B cell (primary cell): ENCODE measurements at regions not wholly inside any gene's neighbourhood (a gene's known extent, or its start where the extent isn't known, plus 50 kb on each side); places are given as distances from the start of the nearest gene placed in this dataset.

ENCODE experiments used
- ATAC-seq: fragments of 200-7000 bp; cut with Tn5 transposase; one replicate; pipeline ENCODE4 v1.10.0; 2021; ENCODE audit warnings: low read depth, mild to moderate bottlenecking, moderate number of reproducible peaks, moderate library complexity
- CTCF ChIA-PET: fragments of 350-600 bp; sonication (Branson Sonifier 250); formaldehyde crosslinking; loops from one replicate; lab custom pipeline; 2021; ENCODE audit warnings: antibody characterized with exemption, inconsistent platforms; lab: Charles Lee
- POLR2A ChIA-PET: fragments of 350-600 bp; sonication (Branson Sonifier 250); formaldehyde crosslinking; loops from one replicate; lab custom pipeline; 2021; ENCODE audit warnings: antibody characterized with exemption; lab: Charles Lee
- DNase-seq: peaks from one replicate; pipeline ENCODE4 v3.0.0; 2013
- H2AFZ ChIP-seq: 2 replicates; pipeline ENCODE4 v1.6.1; 2012; ENCODE audit warnings: mild to moderate bottlenecking, low read depth, low read length; ENCODE audit not compliant: insufficient read depth, poor library complexity, severe bottlenecking
- H3K27ac ChIP-seq, 2 donors: 1 replicate in 1 of 2; 2 replicates in 1 of 2; pipeline ENCODE4 v1.5.1; 2012 to 2013; ENCODE audit warnings: low read length in 2 of 2, mild to moderate bottlenecking in 2 of 2, moderate library complexity in 1 of 2
- H3K27me3 ChIP-seq, 4 experiments: fragments of 200-600 bp in 1 of 4; sonication (generic) in 1 of 4; replicated peaks in 1 of 4; 1 replicate in 2 of 4; 2 replicates in 2 of 4; pipeline versions ENCODE4 v1.6.1 to v1.7.0; 2013 to 2016; ENCODE audit warnings: low read length in 3 of 4, mild to moderate bottlenecking in 2 of 4, mixed read lengths in 1 of 4, moderate library complexity in 1 of 4; ENCODE audit not compliant: insufficient read depth in 4 of 4, control insufficient read depth in 3 of 4; ENCODE audit errors: control extremely low read depth in 1 of 4
- H3K36me3 ChIP-seq, 2 experiments: replicated peaks in 1 of 2; 1 replicate in 1 of 2; 2 replicates in 1 of 2; pipeline versions ENCODE4 v1.6.1 to v1.7.1; 2013; ENCODE audit warnings: low read length in 1 of 2; ENCODE audit not compliant: insufficient read depth in 2 of 2, control insufficient read depth in 1 of 2; ENCODE audit errors: control extremely low read depth in 1 of 2, extremely low read depth in 1 of 2
- H3K4me1 ChIP-seq, 2 donors: fragments of 200-600 bp in 1 of 2; sonication (generic) in 1 of 2; 1 replicate in 1 of 2; 2 replicates in 1 of 2; pipeline versions ENCODE4 v1.5.1 to v1.6.1; 2013 to 2017; ENCODE audit warnings: low read length in 2 of 2; ENCODE audit not compliant: control insufficient read depth in 2 of 2, insufficient read depth in 2 of 2
- H3K4me2 ChIP-seq: replicated peaks from 2 replicates; pipeline ENCODE3; 2012; ENCODE audit warnings: mild to moderate bottlenecking, low read depth, low read length; ENCODE audit not compliant: poor library complexity, severe bottlenecking
- H3K4me3 ChIP-seq, 5 experiments: fragments of 200-600 bp in 1 of 5; sonication (generic) in 1 of 5; 1 replicate in 3 of 5; 2 replicates in 2 of 5; pipeline versions ENCODE4 v1.5.1 to v1.7.0; 2011 to 2016; ENCODE audit warnings: low read length in 4 of 5, mild to moderate bottlenecking in 4 of 5, low read depth in 2 of 5, control low read depth in 1 of 5, moderate library complexity in 1 of 5; ENCODE audit not compliant: insufficient read depth in 1 of 5; ENCODE audit errors: control extremely low read depth in 1 of 5, extremely low read depth in 1 of 5
- H3K79me2 ChIP-seq: fragments of 200-600 bp; sonication (generic); one replicate; pipeline ENCODE4 v1.6.0; 2016; ENCODE audit warnings: low read length; ENCODE audit not compliant: control insufficient read depth, insufficient read depth
- H3K9ac ChIP-seq: fragments of 200-600 bp; sonication (generic); 2 replicates; pipeline ENCODE4 v1.6.1; 2017; ENCODE audit warnings: mild to moderate bottlenecking, low read length, moderate library complexity
- H3K9me3 ChIP-seq, 3 donors: one replicate each; pipeline versions ENCODE4 v1.6.1 to v1.7.1; 2013; ENCODE audit warnings: low read length in 2 of 3; ENCODE audit not compliant: control insufficient read depth in 2 of 3, insufficient read depth in 1 of 3; ENCODE audit errors: control extremely low read depth in 1 of 3
- H4K20me1 ChIP-seq: 2 replicates; pipeline ENCODE4 v1.6.0; 2012; ENCODE audit warnings: mild to moderate bottlenecking, low read length; ENCODE audit not compliant: insufficient read depth, control insufficient read depth, poor library complexity, severe bottlenecking
- H3K27ac Mint-ChIP-seq: one replicate; pipeline ENCODE4 v1.8.0; 2021; ENCODE audit warnings: mixed read lengths
- H3K27me3 Mint-ChIP-seq: one replicate; pipeline ENCODE4 v1.8.0; 2021; ENCODE audit warnings: mixed read lengths
- H3K4me1 Mint-ChIP-seq: one replicate; pipeline ENCODE4 v1.8.0; 2021; ENCODE audit warnings: mixed read lengths
- H3K4me3 Mint-ChIP-seq: one replicate; pipeline ENCODE4 v1.8.0; 2021; ENCODE audit warnings: mixed read lengths
- H3K9me3 Mint-ChIP-seq: one replicate; pipeline ENCODE4 v1.8.0; 2022; ENCODE audit warnings: mixed read lengths; ENCODE audit not compliant: insufficient read depth
- EZH2 ChIP-seq: IDR thresholded peaks from 2 replicates; pipeline ENCODE4 v1.6.1; 2012; ENCODE audit warnings: borderline replicate concordance, low read depth, mild to moderate bottlenecking, moderate library complexity, low read length; ENCODE audit not compliant: insufficient read depth, poor library complexity, severe bottlenecking
- WGBS: methylation state at CpG from one replicate; pipeline ENCODE4 v1.1.5; 2013; ENCODE audit warnings: missing lambda C conversion rate; ENCODE audit not compliant: insufficient coverage; 5-methylcytosine and 5-hydroxymethylcytosine counted together
- intact Hi-C: fragments of 100-400 bp; cut with micrococcal nuclease; formaldehyde crosslinking; loops from one replicate; pipeline ENCODE4 v1.10.0; 2022
- TF ChIP-seq, protein P1 (sequence below): fragments of 200-600 bp; IDR thresholded peaks from one replicate; pipeline ENCODE4 v1.8.0; 2022; ENCODE audit warnings: antibody characterized with exemption, mild to moderate bottlenecking

DNA sequence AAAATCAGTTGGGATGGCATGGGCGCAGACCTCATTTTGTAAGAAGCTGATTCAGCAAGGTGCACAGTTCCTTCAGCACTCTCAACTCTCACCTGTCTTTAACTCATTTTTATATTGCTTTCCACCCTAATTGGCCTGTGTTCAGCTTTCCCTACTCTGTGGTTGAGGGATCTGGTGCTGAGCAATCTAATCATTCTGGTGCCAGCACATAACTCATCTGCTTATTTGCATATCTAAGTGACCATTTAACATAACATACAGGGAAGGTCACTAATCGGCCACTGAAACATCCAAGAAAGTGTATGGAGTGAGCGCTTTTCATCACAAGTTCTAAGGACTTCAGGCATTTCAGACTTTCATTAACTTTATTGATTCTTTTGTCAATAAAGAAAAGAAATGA is 303.4 kb upstream of the ROPN1 start:
- Histone ChIP-seq H3K4me3 (no peak overlapping the region), H3K4me1 (peaks cover 0 to 6% of the 10 kb centered on the region in 2 donors), H3K9ac (no peak overlapping the region), H3K36me3 (no peaks in the 10 kb centered on the region), H2AFZ (no peak overlapping the region), H3K9me3 (no peaks in the 10 kb centered on the region), H4K20me1 (no peaks in the 10 kb centered on the region), H3K27ac (no peak overlapping the region), H3K4me2 (no peak overlapping the region), H3K79me2 (no peaks in the 10 kb centered on the region), H3K27me3 (peaks cover 0 to 3% (median 0%) of the 10 kb centered on the region in 4 experiments)
- no peak overlapping the region for H3K4me3 Mint-ChIP-seq
- ChIA-PET POLR2A (no interaction called here), CTCF (no interaction called here)
- DNase-seq: no peak
- ATAC-seq: no peak
- intact Hi-C loops: no loop called here
- H3K4me1 Mint-ChIP-seq: peaks cover 6% of the 10 kb centered on the region
- H3K27ac Mint-ChIP-seq: no peak overlapping the region
- no peaks in the 10 kb centered on the region for H3K9me3 Mint-ChIP-seq
- TF ChIP-seq, protein P1, sequence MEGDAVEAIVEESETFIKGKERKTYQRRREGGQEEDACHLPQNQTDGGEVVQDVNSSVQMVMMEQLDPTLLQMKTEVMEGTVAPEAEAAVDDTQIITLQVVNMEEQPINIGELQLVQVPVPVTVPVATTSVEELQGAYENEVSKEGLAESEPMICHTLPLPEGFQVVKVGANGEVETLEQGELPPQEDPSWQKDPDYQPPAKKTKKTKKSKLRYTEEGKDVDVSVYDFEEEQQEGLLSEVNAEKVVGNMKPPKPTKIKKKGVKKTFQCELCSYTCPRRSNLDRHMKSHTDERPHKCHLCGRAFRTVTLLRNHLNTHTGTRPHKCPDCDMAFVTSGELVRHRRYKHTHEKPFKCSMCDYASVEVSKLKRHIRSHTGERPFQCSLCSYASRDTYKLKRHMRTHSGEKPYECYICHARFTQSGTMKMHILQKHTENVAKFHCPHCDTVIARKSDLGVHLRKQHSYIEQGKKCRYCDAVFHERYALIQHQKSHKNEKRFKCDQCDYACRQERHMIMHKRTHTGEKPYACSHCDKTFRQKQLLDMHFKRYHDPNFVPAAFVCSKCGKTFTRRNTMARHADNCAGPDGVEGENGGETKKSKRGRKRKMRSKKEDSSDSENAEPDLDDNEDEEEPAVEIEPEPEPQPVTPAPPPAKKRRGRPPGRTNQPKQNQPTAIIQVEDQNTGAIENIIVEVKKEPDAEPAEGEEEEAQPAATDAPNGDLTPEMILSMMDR: no peak
- TF ChIP-seq EZH2: no peak
- no CpG with 5 or more reads among the region's 3 CpGs for WGBS
- peaks cover 28% of the 10 kb centered on the region for H3K27me3 Mint-ChIP-seq

DNA sequence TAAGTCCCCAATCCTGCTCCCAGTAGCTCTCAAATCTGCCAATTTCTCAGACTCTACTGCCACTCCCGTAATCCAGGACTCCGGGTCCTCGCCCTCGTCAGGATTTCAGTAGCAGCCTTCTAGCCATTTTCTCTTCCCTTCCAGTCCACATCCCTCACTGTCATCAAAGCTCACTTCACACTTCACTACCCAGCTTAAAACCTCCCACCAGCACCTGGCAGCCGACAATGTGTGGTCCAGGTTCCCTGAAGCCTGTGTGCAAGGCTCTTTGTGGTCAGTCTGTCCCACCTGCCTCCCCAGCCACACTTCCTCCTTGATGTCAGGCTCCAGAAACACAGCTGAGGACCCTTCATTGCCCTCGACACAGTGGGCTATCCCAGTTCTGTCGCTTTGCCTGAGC is 304.5 kb upstream of the ROPN1 start:
- CTCF ChIA-PET: no interaction called here
- no peak overlapping the region for H3K27ac ChIP-seq
- H3K9ac ChIP-seq: no peak overlapping the region
- peaks cover 0 to 6% of the 10 kb centered on the region in 2 donors for H3K4me1 ChIP-seq
- H2AFZ ChIP-seq: no peak overlapping the region
- POLR2A ChIA-PET: no interaction called here
- H3K27me3 ChIP-seq: peaks cover 0 to 5% (median 0%) of the 10 kb centered on the region in 4 experiments
- no peak overlapping the region for H3K27ac Mint-ChIP-seq
- no peaks in the 10 kb centered on the region for H3K9me3 Mint-ChIP-seq
- intact Hi-C loops: no loop called here
- no peak for DNase-seq
- no peaks in the 10 kb centered on the region for H3K9me3 ChIP-seq
- peaks cover 6% of the 10 kb centered on the region for H3K4me1 Mint-ChIP-seq
- 51% methylated on average over 7 of the region's 7 CpGs for WGBS
- no peak overlapping the region for H3K4me3 ChIP-seq
- peaks cover 25% of the 10 kb centered on the region for H3K27me3 Mint-ChIP-seq
- H3K36me3 ChIP-seq: no peaks in the 10 kb centered on the region
- H3K79me2 ChIP-seq: no peaks in the 10 kb centered on the region
- H3K4me3 Mint-ChIP-seq: no peak overlapping the region
- H4K20me1 ChIP-seq: no peaks in the 10 kb centered on the region
- ATAC-seq: no peak
- no peak for TF ChIP-seq EZH2
- TF ChIP-seq, protein P1: no peak
- no peak overlapping the region for H3K4me2 ChIP-seq
